ENCODE measurements at regions not wholly inside any gene's neighbourhood (a gene's known extent, or its start where the extent isn't known, plus 50 kb on each side); places are given as distances from the start of the nearest gene placed in this dataset.

GRCh38 chr1:98371764-98372163, 289.8 kb upstream of the SNX7 start:
- no peaks in the 10 kb centered on the region for H3K27me3 Mint-ChIP-seq (ENCODE audit: low read depth, poor library complexity)
- H3K9me3 Mint-ChIP-seq, result no peaks in the 10 kb centered on the region
- DNase-seq, result no peak
- H3K4me3 Mint-ChIP-seq, result no peak overlapping the region
- no peaks in the 10 kb centered on the region for H3K36me3 Mint-ChIP-seq (ENCODE audit: low read depth)
- no peak for TF ChIP-seq CTCF (IDR thresholded peaks at IDR 0.05)
- no peaks in the 10 kb centered on the region for H3K4me1 Mint-ChIP-seq
- H3K27ac Mint-ChIP-seq, result no peak overlapping the region

GRCh38 chr1:98369463-98369862, 292.1 kb upstream of the SNX7 start:
- H3K4me1 Mint-ChIP-seq, result no peaks in the 10 kb centered on the region
- no peaks in the 10 kb centered on the region for H3K36me3 Mint-ChIP-seq (ENCODE audit: low read depth)
- no peaks in the 10 kb centered on the region for H3K9me3 Mint-ChIP-seq
- no peak for DNase-seq
- no peaks in the 10 kb centered on the region for H3K27me3 Mint-ChIP-seq (ENCODE audit: low read depth, poor library complexity)
- H3K27ac Mint-ChIP-seq, result no peak overlapping the region
- H3K4me3 Mint-ChIP-seq, result no peak overlapping the region
- TF ChIP-seq CTCF (IDR thresholded peaks at IDR 0.05), result no peak

GRCh38 chr1:98368995-98369394, 292.5 kb upstream of the SNX7 start:
- no peak overlapping the region for H3K27ac Mint-ChIP-seq
- no peaks in the 10 kb centered on the region for H3K27me3 Mint-ChIP-seq (ENCODE audit: low read depth, poor library complexity)
- no peaks in the 10 kb centered on the region for H3K9me3 Mint-ChIP-seq
- no peaks in the 10 kb centered on the region for H3K4me1 Mint-ChIP-seq
- H3K4me3 Mint-ChIP-seq, result no peak overlapping the region
- H3K36me3 Mint-ChIP-seq (ENCODE audit: low read depth), result no peaks in the 10 kb centered on the region
- no peak for TF ChIP-seq CTCF (IDR thresholded peaks at IDR 0.05)
- no peak for DNase-seq

- no peaks in the 10 kb centered on the region for H3K36me3 Mint-ChIP-seq (ENCODE audit: low read depth)
- H3K9me3 Mint-ChIP-seq, result no peaks in the 10 kb centered on the region
- no peak for DNase-seq
- no peak overlapping the region for H3K4me3 Mint-ChIP-seq
- no peak overlapping the region for H3K27ac Mint-ChIP-seq
- H3K4me1 Mint-ChIP-seq, result no peaks in the 10 kb centered on the region
- no peak for TF ChIP-seq CTCF (IDR thresholded peaks at IDR 0.05)
- no peaks in the 10 kb centered on the region for H3K27me3 Mint-ChIP-seq (ENCODE audit: low read depth, poor library complexity)
These were observed 294.1 kb upstream of the SNX7 start for GRCh38 chr1:98367426-98367825.

- no peak overlapping the region for H3K4me3 Mint-ChIP-seq
- H3K4me1 Mint-ChIP-seq, result no peaks in the 10 kb centered on the region
- no peaks in the 10 kb centered on the region for H3K27me3 Mint-ChIP-seq (ENCODE audit: low read depth, poor library complexity)
- H3K36me3 Mint-ChIP-seq (ENCODE audit: low read depth), result no peaks in the 10 kb centered on the region
- no peak for TF ChIP-seq CTCF (IDR thresholded peaks at IDR 0.05)
- DNase-seq, result no peak
- no peaks in the 10 kb centered on the region for H3K9me3 Mint-ChIP-seq
- no peak overlapping the region for H3K27ac Mint-ChIP-seq
These were observed 295.2 kb upstream of the SNX7 start for GRCh38 chr1:98366343-98366742.

- no peak for DNase-seq
- Mint-ChIP-seq H3K36me3 (ENCODE audit: low read depth) (no peaks in the 10 kb centered on the region), H3K27ac (no peak overlapping the region), H3K4me1 (peaks cover under 1% of the 10 kb centered on the region), H3K27me3 (ENCODE audit: low read depth, poor library complexity) (no peaks in the 10 kb centered on the region), H3K9me3 (no peaks in the 10 kb centered on the region), H3K4me3 (no peak overlapping the region)
- TF ChIP-seq CTCF (IDR thresholded peaks at IDR 0.05), result no peak
These were observed 297.0 kb upstream of the SNX7 start for GRCh38 chr1:98364544-98364943.
